ENCODE measurements at regions not wholly inside any gene's neighbourhood (a gene's known extent, or its start where the extent isn't known, plus 50 kb on each side); places are given as distances from the start of the nearest gene placed in this dataset.

GRCh38 chr4:63017300-63017699 lies 1392.0 kb downstream of the TECRL start:
- no peak for DNase-seq

GRCh38 chr4:62970846-62971245 lies 1438.4 kb downstream of the TECRL start:
- DNase-seq: no peak

GRCh38 chr4:62960415-62960814 lies 1448.8 kb downstream of the TECRL start:
- DNase-seq: no peak

- DNase-seq: no peak
Observed at GRCh38 chr4:62953752-62954151, 1455.5 kb downstream of the TECRL start.

GRCh38 chr4:62952366-62952765 lies 1456.9 kb downstream of the TECRL start:
- no peak for DNase-seq

- DNase-seq: no peak
Observed at GRCh38 chr4:62948108-62948507, 1461.1 kb downstream of the TECRL start.

GRCh38 chr4:62940229-62940628 lies 1469.0 kb downstream of the TECRL start:
- no peak for DNase-seq

GRCh38 chr4:62930884-62931283 lies 1478.4 kb downstream of the TECRL start:
- DNase-seq: no peak

GRCh38 chr4:62928483-62928882 lies 1480.8 kb downstream of the TECRL start:
- DNase-seq: no peak

- DNase-seq: no peak
Observed at GRCh38 chr4:62927574-62927973, 1481.7 kb downstream of the TECRL start.

GRCh38 chr4:62923783-62924182 lies 1485.5 kb downstream of the TECRL start:
- no peak for DNase-seq

GRCh38 chr4:62917649-62918048 lies 1491.6 kb downstream of the TECRL start:
- DNase-seq: no peak

- no peak for DNase-seq
Observed at GRCh38 chr4:62914758-62915157, 1494.5 kb downstream of the TECRL start.

GRCh38 chr4:62913065-62913464 lies 1496.2 kb downstream of the TECRL start:
- DNase-seq: no peak

- no peak for DNase-seq
Observed at GRCh38 chr4:62912531-62912930, 1496.7 kb downstream of the TECRL start.

GRCh38 chr4:62909238-62909637 lies 1500.0 kb downstream of the TECRL start:
- DNase-seq: no peak

GRCh38 chr4:62901101-62901500 lies 1508.1 kb downstream of the TECRL start:
- no peak for DNase-seq

GRCh38 chr4:62899646-62900364 lies 1509.4 kb downstream of the TECRL start:
- DNase-seq: no peak

GRCh38 chr4:62898115-62898514 lies 1511.1 kb downstream of the TECRL start:
- no peak for DNase-seq

GRCh38 chr4:62896721-62897120 lies 1512.5 kb downstream of the TECRL start:
- DNase-seq: no peak

- DNase-seq: no peak
Observed at GRCh38 chr4:62881901-62882300, 1527.3 kb downstream of the TECRL start.

- DNase-seq: no peak
Observed at GRCh38 chr4:62881210-62881609, 1528.0 kb downstream of the TECRL start.

- DNase-seq: no peak
Observed at GRCh38 chr4:62872856-62873255, 1536.4 kb downstream of the TECRL start.

GRCh38 chr4:62871078-62871477 lies 1538.2 kb downstream of the TECRL start:
- DNase-seq: no peak

- no peak for DNase-seq
Observed at GRCh38 chr4:62870451-62870850, 1538.8 kb downstream of the TECRL start.

All from activated T-cell treated with anti-CD3 and anti-CD28 coated beads for 4 hours (primary cell).